Right lobe of liver (tissue), 4 donors: ENCODE measurements at regions not wholly inside any gene's neighbourhood (a gene's known extent, or its start where the extent isn't known, plus 50 kb on each side); places are given as distances from the start of the nearest gene placed in this dataset.
"Not testable (repeated sequence)": the region's sequence is repeated elsewhere in the genome, so short reads cannot be mapped to it uniquely, and the experiment has no call there.

Experiments
- CTCF ChIP-seq, 4 donors: fragments of 200-600 bp in 3 of 4; fragments of 450-650 bp in 1 of 4; IDR thresholded peaks; one replicate each; pipeline versions ENCODE4 v1.5.1 to v1.8.0; 2016 to 2022; ENCODE audit warnings: antibody characterized with exemption in 4 of 4, mild to moderate bottlenecking in 2 of 4
- POLR2A ChIP-seq: fragments of 450-650 bp; IDR thresholded peaks from one replicate; pipeline ENCODE4 v1.6.1; 2017; ENCODE audit warnings: antibody characterized with exemption, mild to moderate bottlenecking
- donor health status: DM: no; HTN: no; CAD: no.
- donor health status: DM: no; HTN: no; CAD: no.
- donor health status: DM: no; HTN: yes; CAD: no.

- TF ChIP-seq CTCF (IDR thresholded peaks at IDR 0.05); POLR2A: not testable (repeated sequence)
Observed at GRCh38 chr2:111402450-111402849, 281.7 kb downstream of the BCL2L11 start.
